Right lobe of liver (tissue), 4 donors: ENCODE measurements at regions not wholly inside any gene's neighbourhood (a gene's known extent, or its start where the extent isn't known, plus 50 kb on each side); places are given as distances from the start of the nearest gene placed in this dataset.

ENCODE experiments used
- POLR2A ChIP-seq: fragments of 450-650 bp; IDR thresholded peaks from one replicate; pipeline ENCODE4 v1.6.1; 2017; ENCODE audit warnings: antibody characterized with exemption, mild to moderate bottlenecking
- TF ChIP-seq, protein P1 (sequence below), 4 donors: fragments of 200-600 bp in 3 of 4; fragments of 450-650 bp in 1 of 4; IDR thresholded peaks; one replicate each; pipeline versions ENCODE4 v1.5.1 to v1.8.0; 2016 to 2022; ENCODE audit warnings: antibody characterized with exemption in 4 of 4, mild to moderate bottlenecking in 2 of 4
- donor health status: DM: no; HTN: no; CAD: no.
- donor health status: DM: no; HTN: no; CAD: no.
- donor health status: DM: no; HTN: yes; CAD: no.

DNA sequence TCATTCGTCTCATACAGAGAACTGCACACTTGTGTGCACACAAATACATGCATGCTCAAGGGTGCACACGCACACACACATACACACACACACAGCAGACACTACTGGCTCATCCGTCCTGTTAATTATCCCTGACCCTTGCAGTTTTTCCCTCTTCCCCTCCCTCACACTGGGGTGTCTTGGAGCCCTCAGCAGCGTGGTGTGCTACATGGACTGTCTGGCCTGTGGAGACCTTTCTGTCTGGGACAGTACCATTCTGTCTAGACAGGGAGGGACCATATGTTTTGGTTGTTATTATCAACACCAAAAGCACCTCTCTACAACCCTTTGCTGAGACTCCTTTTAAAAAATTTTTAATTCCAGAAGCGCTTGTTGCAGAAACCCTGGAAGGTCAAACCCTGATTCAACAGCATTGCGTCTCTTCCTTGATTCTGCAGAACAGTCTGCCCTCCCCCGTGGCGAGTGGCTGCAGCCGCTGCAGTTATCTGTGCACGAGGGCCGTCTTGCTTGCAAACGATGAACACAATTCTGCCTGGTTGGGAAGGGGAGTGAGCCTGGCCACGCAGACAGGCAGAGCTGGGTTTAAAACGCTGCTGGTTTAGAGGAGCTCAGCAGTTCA is 374.0 kb downstream of the IRS2 start:
- TF ChIP-seq, protein P1, sequence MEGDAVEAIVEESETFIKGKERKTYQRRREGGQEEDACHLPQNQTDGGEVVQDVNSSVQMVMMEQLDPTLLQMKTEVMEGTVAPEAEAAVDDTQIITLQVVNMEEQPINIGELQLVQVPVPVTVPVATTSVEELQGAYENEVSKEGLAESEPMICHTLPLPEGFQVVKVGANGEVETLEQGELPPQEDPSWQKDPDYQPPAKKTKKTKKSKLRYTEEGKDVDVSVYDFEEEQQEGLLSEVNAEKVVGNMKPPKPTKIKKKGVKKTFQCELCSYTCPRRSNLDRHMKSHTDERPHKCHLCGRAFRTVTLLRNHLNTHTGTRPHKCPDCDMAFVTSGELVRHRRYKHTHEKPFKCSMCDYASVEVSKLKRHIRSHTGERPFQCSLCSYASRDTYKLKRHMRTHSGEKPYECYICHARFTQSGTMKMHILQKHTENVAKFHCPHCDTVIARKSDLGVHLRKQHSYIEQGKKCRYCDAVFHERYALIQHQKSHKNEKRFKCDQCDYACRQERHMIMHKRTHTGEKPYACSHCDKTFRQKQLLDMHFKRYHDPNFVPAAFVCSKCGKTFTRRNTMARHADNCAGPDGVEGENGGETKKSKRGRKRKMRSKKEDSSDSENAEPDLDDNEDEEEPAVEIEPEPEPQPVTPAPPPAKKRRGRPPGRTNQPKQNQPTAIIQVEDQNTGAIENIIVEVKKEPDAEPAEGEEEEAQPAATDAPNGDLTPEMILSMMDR (IDR thresholded peaks at IDR 0.05), result no peak
- TF ChIP-seq POLR2A, result peak; percentile 22
